Epithelial cell of proximal tubule (primary cell): ENCODE measurements at regions not wholly inside any gene's neighbourhood (a gene's known extent, or its start where the extent isn't known, plus 50 kb on each side); places are given as distances from the start of the nearest gene placed in this dataset.

Experiments
- DNase-seq: peaks from one replicate; pipeline ENCODE4 v3.0.0-alpha.2; 2011; ENCODE audit warnings: low read depth
- H3K4me3 ChIP-seq: 2 replicates; pipeline ENCODE4 v1.5.1; 2011; ENCODE audit warnings: low read depth, mild to moderate bottlenecking, low read length
- CTCF ChIP-seq: conservative IDR thresholded peaks from 2 replicates; pipeline ENCODE4 v1.5.1; 2012; ENCODE audit warnings: low read depth, mild to moderate bottlenecking, low read length

- no peak overlapping the region for H3K4me3 ChIP-seq
- no peak for TF ChIP-seq CTCF
- DNase-seq, result no peak
Observed at GRCh38 chr1:70627910-70628309, 216.8 kb downstream of the CTH start.

GRCh38 chr1:70628973-70629372 lies 217.9 kb downstream of the CTH start:
- H3K4me3 ChIP-seq, result no peak overlapping the region
- no peak for TF ChIP-seq CTCF
- no peak for DNase-seq

GRCh38 chr1:70633004-70633403 lies 221.9 kb downstream of the CTH start:
- TF ChIP-seq CTCF, result no peak
- H3K4me3 ChIP-seq, result no peak overlapping the region
- no peak for DNase-seq

GRCh38 chr1:70635868-70636267 lies 224.8 kb downstream of the CTH start:
- TF ChIP-seq CTCF, result no peak
- H3K4me3 ChIP-seq, result no peak overlapping the region
- DNase-seq, result no peak

- DNase-seq, result no peak
- no peak overlapping the region for H3K4me3 ChIP-seq
- no peak for TF ChIP-seq CTCF
Observed at GRCh38 chr1:70641868-70642267, 230.8 kb downstream of the CTH start.

GRCh38 chr1:70656361-70656760 lies 245.3 kb downstream of the CTH start:
- TF ChIP-seq CTCF, result no peak
- DNase-seq, result no peak
- H3K4me3 ChIP-seq, result no peak overlapping the region

- H3K4me3 ChIP-seq, result no peak overlapping the region
- no peak for DNase-seq
- no peak for TF ChIP-seq CTCF
Observed at GRCh38 chr1:70659891-70660290, 248.8 kb downstream of the CTH start.
